OCI-LY1 (cell line): ENCODE measurements at regions not wholly inside any gene's neighbourhood (a gene's known extent, or its start where the extent isn't known, plus 50 kb on each side); places are given as distances from the start of the nearest gene placed in this dataset.

ENCODE experiments used
- H2AFZ ChIP-seq: fragments of 200-600 bp; sonication (generic), shearing (Covaris generic); 2 replicates; pipeline ENCODE4 v1.6.0; 2014; ENCODE audit warnings: antibody characterized with exemption, mild to moderate bottlenecking, low read length
- H3F3A ChIP-seq: fragments of 200-600 bp; sonication (generic), shearing (Covaris generic); 2 replicates; pipeline ENCODE4 v1.6.0; 2014; ENCODE audit warnings: mild to moderate bottlenecking, antibody characterized with exemption, low read length, moderate library complexity; ENCODE audit not compliant: insufficient read depth
- H3K27ac ChIP-seq: fragments of 200-600 bp; sonication (generic); 2 replicates; pipeline ENCODE4 v1.5.1; 2014; ENCODE audit warnings: low read length, mixed run types, mild to moderate bottlenecking, low read depth; ENCODE audit not compliant: poor library complexity, severe bottlenecking
- H3K27me3 ChIP-seq: fragments of 200-600 bp; sonication (generic); 2 replicates; pipeline ENCODE4 v1.6.0; 2014; ENCODE audit warnings: antibody characterized with exemption, mild to moderate bottlenecking, low read length, moderate library complexity; ENCODE audit not compliant: insufficient read depth
- H3K36me3 ChIP-seq: fragments of 200-600 bp; sonication (generic); 2 replicates; pipeline ENCODE4 v1.6.1; 2014; ENCODE audit warnings: mild to moderate bottlenecking, antibody characterized with exemption, low read length, moderate library complexity, mixed read lengths; ENCODE audit not compliant: insufficient read depth
- H3K4me1 ChIP-seq: fragments of 200-600 bp; sonication (generic); 2 replicates; pipeline ENCODE4 v1.5.1; 2014; ENCODE audit warnings: mild to moderate bottlenecking, low read length, moderate library complexity; ENCODE audit not compliant: insufficient read depth, severe bottlenecking
- H3K4me2 ChIP-seq: fragments of 200-600 bp; sonication (generic), shearing (Covaris generic); 2 replicates; pipeline ENCODE4 v1.6.1; 2014; ENCODE audit warnings: low read length
- H3K4me3 ChIP-seq: fragments of 200-600 bp; sonication (generic); 2 replicates; pipeline ENCODE4 v1.5.1; 2014; ENCODE audit warnings: low read length, low read depth, mild to moderate bottlenecking, mixed read lengths; ENCODE audit not compliant: poor library complexity, severe bottlenecking
- H3K79me2 ChIP-seq: fragments of 200-600 bp; shearing (Covaris generic); 2 replicates; pipeline ENCODE4 v1.6.1; 2016; ENCODE audit warnings: mixed run types, low read length, mixed read lengths; ENCODE audit not compliant: insufficient read depth
- H3K9ac ChIP-seq: fragments of 200-600 bp; sonication (generic), shearing (Covaris generic); 2 replicates; pipeline ENCODE4 v1.6.1; 2014; ENCODE audit warnings: mild to moderate bottlenecking, low read length, mixed read lengths
- H3K9me2 ChIP-seq: fragments of 200-600 bp; sonication (generic), shearing (Covaris generic); 2 replicates; pipeline ENCODE4 v1.6.1; 2014; ENCODE audit warnings: low read depth, mild to moderate bottlenecking, low read length, mixed read lengths
- H3K9me3 ChIP-seq: fragments of 200-600 bp; shearing (Covaris generic); 2 replicates; pipeline ENCODE4 v1.6.1; 2014; ENCODE audit warnings: low read length, mixed read lengths
- H4K20me1 ChIP-seq: fragments of 200-600 bp; sonication (generic), shearing (Covaris generic); 2 replicates; pipeline ENCODE4 v1.6.0; 2016; ENCODE audit warnings: mild to moderate bottlenecking, low read length; ENCODE audit not compliant: insufficient read depth
- CTCF ChIP-seq: fragments of 200-600 bp; sonication (generic), shearing (Covaris generic); IDR thresholded peaks from 2 replicates; pipeline ENCODE4 v1.5.1; 2017; ENCODE audit warnings: mild to moderate bottlenecking, antibody characterized with exemption, low read length, moderate library complexity, mixed read lengths
- EZH2 ChIP-seq: fragments of 200-600 bp; sonication (generic), shearing (Covaris generic); IDR thresholded peaks from 2 replicates; pipeline ENCODE4 v1.8.0; 2017; ENCODE audit warnings: borderline replicate concordance, mixed run types, mild to moderate bottlenecking, antibody characterized with exemption, low read length, moderate library complexity, mixed read lengths

- no peak overlapping the region for H3K9ac ChIP-seq
- no peak overlapping the region for H3K27ac ChIP-seq
Measured at GRCh38 chr1:57512386-57512785, 88.5 kb upstream of the DAB1 start.

GRCh38 chr1:57506941-57507340, 83.1 kb upstream of the DAB1 start:
- Histone ChIP-seq H3K9ac (no peak overlapping the region), H3K4me2 (no peak overlapping the region), H3F3A (no peaks in the 10 kb centered on the region), H3K79me2 (no peaks in the 10 kb centered on the region), H3K4me3 (no peak overlapping the region), H3K27me3 (no peaks in the 10 kb centered on the region), H3K27ac (no peak overlapping the region), H4K20me1 (no peaks in the 10 kb centered on the region), H3K9me2 (no peaks in the 10 kb centered on the region), H3K9me3 (no peaks in the 10 kb centered on the region), H2AFZ (no peak overlapping the region), H3K4me1 (no peaks in the 10 kb centered on the region), H3K36me3 (no peaks in the 10 kb centered on the region)
- TF ChIP-seq CTCF, result no peak
- no peak for TF ChIP-seq EZH2

More at GRCh38 chr1:57512386-57512785, 88.5 kb upstream of the DAB1 start:
- Histone ChIP-seq H3K9me3 (no peaks in the 10 kb centered on the region), H2AFZ (no peak overlapping the region), H3K9me2 (no peaks in the 10 kb centered on the region), H3K4me2 (no peak overlapping the region), H3K36me3 (no peaks in the 10 kb centered on the region), H3F3A (no peaks in the 10 kb centered on the region), H3K79me2 (no peaks in the 10 kb centered on the region), H3K27me3 (no peaks in the 10 kb centered on the region), H3K4me3 (no peak overlapping the region), H3K4me1 (no peaks in the 10 kb centered on the region), H4K20me1 (no peaks in the 10 kb centered on the region)
- TF ChIP-seq EZH2 (no peak), CTCF (no peak)

- Histone ChIP-seq H3K4me1 (no peaks in the 10 kb centered on the region), H2AFZ (no peak overlapping the region), H3K9ac (no peak overlapping the region), H3K36me3 (no peaks in the 10 kb centered on the region), H3F3A (no peaks in the 10 kb centered on the region), H3K4me3 (no peak overlapping the region), H3K9me3 (no peaks in the 10 kb centered on the region), H3K9me2 (no peaks in the 10 kb centered on the region), H3K79me2 (no peaks in the 10 kb centered on the region), H4K20me1 (no peaks in the 10 kb centered on the region), H3K27ac (no peak overlapping the region), H3K4me2 (no peak overlapping the region), H3K27me3 (no peaks in the 10 kb centered on the region)
- no peak for TF ChIP-seq EZH2
Measured at GRCh38 chr1:57503337-57503736, 79.5 kb upstream of the DAB1 start.

- H3K27me3 ChIP-seq, result no peaks in the 10 kb centered on the region
- TF ChIP-seq CTCF, result no peak
- TF ChIP-seq EZH2, result no peak
- no peak overlapping the region for H3K4me3 ChIP-seq
- no peaks in the 10 kb centered on the region for H3F3A ChIP-seq
- no peak overlapping the region for H3K27ac ChIP-seq
- H3K9me3 ChIP-seq, result no peaks in the 10 kb centered on the region
- no peak overlapping the region for H3K4me2 ChIP-seq
- no peaks in the 10 kb centered on the region for H3K36me3 ChIP-seq
- H3K9me2 ChIP-seq, result no peaks in the 10 kb centered on the region
- no peak overlapping the region for H3K9ac ChIP-seq
- H3K79me2 ChIP-seq, result no peaks in the 10 kb centered on the region
- H4K20me1 ChIP-seq, result no peaks in the 10 kb centered on the region
- H2AFZ ChIP-seq, result no peak overlapping the region
- no peaks in the 10 kb centered on the region for H3K4me1 ChIP-seq
Measured at GRCh38 chr1:57500136-57500830, 76.4 kb upstream of the DAB1 start.
